Osteoblast (primary cell): ENCODE measurements at regions not wholly inside any gene's neighbourhood (a gene's known extent, or its start where the extent isn't known, plus 50 kb on each side); places are given as distances from the start of the nearest gene placed in this dataset.

ENCODE experiments used
- DNase-seq: peaks from one replicate; pipeline ENCODE4 v3.0.0; 2011; ENCODE audit warnings: low spot score, mixed read lengths; ENCODE audit not compliant: insufficient read length; ENCODE audit errors: missing footprints
- H2AFZ ChIP-seq: 2 replicates; pipeline ENCODE4 v1.6.0; 2011; ENCODE audit warnings: mild to moderate bottlenecking, low read length
- H3K27ac ChIP-seq: 2 replicates; pipeline ENCODE4 v1.5.1; 2011; ENCODE audit warnings: mild to moderate bottlenecking, low read depth, low read length, moderate library complexity
- H3K27me3 ChIP-seq: 2 replicates; pipeline ENCODE4 v1.6.0; 2012; ENCODE audit warnings: mild to moderate bottlenecking, control low read depth, inconsistent platforms, low read length, moderate library complexity; ENCODE audit not compliant: insufficient read depth
- H3K36me3 ChIP-seq: 2 replicates; pipeline ENCODE4 v1.5.1; 2011; ENCODE audit warnings: mild to moderate bottlenecking, low read length, control low read depth, moderate library complexity; ENCODE audit not compliant: insufficient read depth
- H3K4me1 ChIP-seq: 2 replicates; pipeline ENCODE4 v1.5.1; 2011; ENCODE audit warnings: mild to moderate bottlenecking, low read length, control low read depth, moderate library complexity; ENCODE audit not compliant: insufficient read depth
- H3K4me2 ChIP-seq: 2 replicates; pipeline ENCODE4 v1.6.0; 2011; ENCODE audit warnings: mild to moderate bottlenecking, low read length; ENCODE audit not compliant: insufficient read depth
- H3K4me3 ChIP-seq: fragments of 200-600 bp; sonication (generic); 3 replicates; pipeline ENCODE4 v1.5.1; 2012; ENCODE audit warnings: mild to moderate bottlenecking, low read length, inconsistent platforms; ENCODE audit not compliant: insufficient read depth
- H3K79me2 ChIP-seq: 2 replicates; pipeline ENCODE4 v1.6.0; 2012; ENCODE audit warnings: mild to moderate bottlenecking, low read length, control low read depth, inconsistent platforms; ENCODE audit not compliant: insufficient read depth
- H3K9me3 ChIP-seq: 2 replicates; pipeline ENCODE4 v1.5.1; 2011; ENCODE audit warnings: low read depth, low read length, control low read depth
- H4K20me1 ChIP-seq: 2 replicates; pipeline ENCODE4 v1.6.0; 2012; ENCODE audit warnings: mild to moderate bottlenecking, low read length, control low read depth; ENCODE audit not compliant: insufficient read depth
- TF ChIP-seq, protein P1 (sequence below): IDR thresholded peaks from 2 replicates; pipeline ENCODE4 v1.5.1; 2011; ENCODE audit warnings: mild to moderate bottlenecking, low read depth, low read length, moderate library complexity; ENCODE audit errors: extremely low read depth

DNA sequence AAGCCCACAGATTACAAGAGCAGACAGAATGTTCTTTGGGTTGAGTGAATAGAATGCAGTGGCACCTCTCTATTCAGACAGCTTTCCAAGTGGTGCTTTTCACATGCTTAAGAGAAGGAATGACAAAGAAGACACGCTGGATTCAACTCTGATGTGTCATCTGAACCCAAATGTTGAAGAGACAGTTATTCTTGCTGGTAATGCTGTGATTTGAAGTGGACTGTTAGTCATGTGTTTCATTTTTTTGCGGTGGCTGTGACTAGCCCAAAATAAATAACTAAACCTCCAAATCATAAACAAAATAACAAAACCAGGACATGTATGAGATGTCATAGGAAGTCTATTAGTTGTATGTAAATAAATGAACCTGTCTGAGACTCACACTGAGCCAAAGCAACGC lies 391.8 kb upstream of the PRICKLE1 start:
- TF ChIP-seq, protein P1, sequence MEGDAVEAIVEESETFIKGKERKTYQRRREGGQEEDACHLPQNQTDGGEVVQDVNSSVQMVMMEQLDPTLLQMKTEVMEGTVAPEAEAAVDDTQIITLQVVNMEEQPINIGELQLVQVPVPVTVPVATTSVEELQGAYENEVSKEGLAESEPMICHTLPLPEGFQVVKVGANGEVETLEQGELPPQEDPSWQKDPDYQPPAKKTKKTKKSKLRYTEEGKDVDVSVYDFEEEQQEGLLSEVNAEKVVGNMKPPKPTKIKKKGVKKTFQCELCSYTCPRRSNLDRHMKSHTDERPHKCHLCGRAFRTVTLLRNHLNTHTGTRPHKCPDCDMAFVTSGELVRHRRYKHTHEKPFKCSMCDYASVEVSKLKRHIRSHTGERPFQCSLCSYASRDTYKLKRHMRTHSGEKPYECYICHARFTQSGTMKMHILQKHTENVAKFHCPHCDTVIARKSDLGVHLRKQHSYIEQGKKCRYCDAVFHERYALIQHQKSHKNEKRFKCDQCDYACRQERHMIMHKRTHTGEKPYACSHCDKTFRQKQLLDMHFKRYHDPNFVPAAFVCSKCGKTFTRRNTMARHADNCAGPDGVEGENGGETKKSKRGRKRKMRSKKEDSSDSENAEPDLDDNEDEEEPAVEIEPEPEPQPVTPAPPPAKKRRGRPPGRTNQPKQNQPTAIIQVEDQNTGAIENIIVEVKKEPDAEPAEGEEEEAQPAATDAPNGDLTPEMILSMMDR: no peak
- H3K4me1 ChIP-seq: peaks cover 9% of the 10 kb centered on the region
- H3K27me3 ChIP-seq: peaks cover 34% of the 10 kb centered on the region
- H3K36me3 ChIP-seq: no peaks in the 10 kb centered on the region
- H3K27ac ChIP-seq: no peak overlapping the region
- peak overlapping the region; percentile 10 for H3K4me2 ChIP-seq
- H4K20me1 ChIP-seq: no peaks in the 10 kb centered on the region
- DNase-seq: no peak
- H3K9me3 ChIP-seq: no peaks in the 10 kb centered on the region
- no peak overlapping the region for H2AFZ ChIP-seq
- no peak overlapping the region for H3K4me3 ChIP-seq
- H3K79me2 ChIP-seq: no peaks in the 10 kb centered on the region

DNA sequence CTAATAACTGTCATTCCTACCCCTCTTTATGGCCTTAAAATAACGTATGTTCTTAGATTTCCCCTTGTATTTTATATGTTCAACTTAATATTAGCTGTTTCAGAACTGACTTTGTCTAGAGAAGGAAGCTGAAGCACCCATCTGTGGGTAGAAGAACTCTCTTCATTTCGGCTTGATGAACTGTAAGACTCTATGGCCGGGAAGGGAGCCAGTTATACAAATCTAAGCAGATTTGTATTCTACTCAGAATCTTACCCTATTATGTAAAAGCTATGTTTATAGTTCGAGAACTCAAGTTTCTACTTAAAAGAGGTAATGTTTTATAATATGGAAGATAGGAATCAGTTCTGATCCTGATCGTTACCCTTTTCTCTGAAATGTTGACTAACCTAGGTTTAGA lies 390.9 kb upstream of the PRICKLE1 start:
- no peaks in the 10 kb centered on the region for H3K79me2 ChIP-seq
- peaks cover 28% of the 10 kb centered on the region for H3K27me3 ChIP-seq
- H4K20me1 ChIP-seq: no peaks in the 10 kb centered on the region
- no peak overlapping the region for H3K27ac ChIP-seq
- H2AFZ ChIP-seq: no peak overlapping the region
- no peaks in the 10 kb centered on the region for H3K9me3 ChIP-seq
- TF ChIP-seq, protein P1: no peak
- no peaks in the 10 kb centered on the region for H3K36me3 ChIP-seq
- H3K4me2 ChIP-seq: no peak overlapping the region
- DNase-seq: no peak
- no peak overlapping the region for H3K4me3 ChIP-seq
- H3K4me1 ChIP-seq: peaks cover 9% of the 10 kb centered on the region

DNA sequence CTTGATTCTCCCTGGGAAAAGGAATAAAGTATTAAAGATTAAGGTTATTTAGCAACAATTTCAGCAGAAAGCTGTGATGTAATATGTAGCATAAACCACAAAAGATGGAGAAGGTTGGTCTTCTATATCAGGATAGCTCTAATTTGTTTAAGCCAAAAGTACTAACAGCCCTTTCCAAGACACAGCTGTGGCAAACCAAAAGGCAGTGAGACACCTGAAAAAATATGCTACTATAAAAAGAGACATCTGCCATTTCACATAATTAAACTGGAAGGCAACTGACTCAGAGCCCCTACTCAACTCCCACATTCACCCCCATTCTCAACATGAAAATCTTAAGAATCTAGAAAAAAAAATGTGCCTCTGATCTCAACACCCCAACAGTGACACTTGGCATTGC lies 390.2 kb upstream of the PRICKLE1 start:
- Histone ChIP-seq H2AFZ (no peak overlapping the region), H3K27me3 (peaks cover 22% of the 10 kb centered on the region), H3K4me1 (peaks cover 9% of the 10 kb centered on the region), H3K36me3 (no peaks in the 10 kb centered on the region), H4K20me1 (no peaks in the 10 kb centered on the region), H3K79me2 (no peaks in the 10 kb centered on the region), H3K27ac (no peak overlapping the region), H3K4me2 (no peak overlapping the region), H3K4me3 (no peak overlapping the region), H3K9me3 (no peaks in the 10 kb centered on the region)
- TF ChIP-seq, protein P1: no peak
- DNase-seq: no peak

DNA sequence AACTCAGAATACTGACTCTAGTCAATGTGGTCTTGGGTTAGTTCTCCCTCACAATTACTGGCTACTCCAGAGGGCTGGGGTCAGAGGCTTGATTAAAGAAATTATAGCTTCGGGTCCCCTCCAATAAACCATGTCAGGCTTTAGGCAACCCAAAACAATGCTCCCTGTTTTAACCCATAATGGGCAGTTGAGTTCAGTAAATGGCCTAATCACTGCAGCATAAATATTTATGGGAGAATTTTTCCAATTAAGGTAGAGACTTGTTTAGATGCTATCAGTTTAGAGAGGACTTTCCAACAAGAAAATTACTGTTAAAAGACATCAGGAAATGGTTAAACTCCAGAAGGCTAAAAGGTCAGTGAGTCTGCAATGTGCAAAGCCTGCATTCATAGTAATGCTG lies 389.2 kb upstream of the PRICKLE1 start:
- TF ChIP-seq, protein P1: no peak
- Histone ChIP-seq H3K4me1 (peaks cover 9% of the 10 kb centered on the region), H3K9me3 (no peaks in the 10 kb centered on the region), H3K27ac (no peak overlapping the region), H3K27me3 (peaks cover 12% of the 10 kb centered on the region), H2AFZ (no peak overlapping the region), H3K36me3 (no peaks in the 10 kb centered on the region), H3K79me2 (no peaks in the 10 kb centered on the region), H3K4me2 (no peak overlapping the region), H4K20me1 (no peaks in the 10 kb centered on the region), H3K4me3 (no peak overlapping the region)
- no peak for DNase-seq
